ENCODE measurements at regions not wholly inside any gene's neighbourhood (a gene's known extent, or its start where the extent isn't known, plus 50 kb on each side); places are given as distances from the start of the nearest gene placed in this dataset.

DNA sequence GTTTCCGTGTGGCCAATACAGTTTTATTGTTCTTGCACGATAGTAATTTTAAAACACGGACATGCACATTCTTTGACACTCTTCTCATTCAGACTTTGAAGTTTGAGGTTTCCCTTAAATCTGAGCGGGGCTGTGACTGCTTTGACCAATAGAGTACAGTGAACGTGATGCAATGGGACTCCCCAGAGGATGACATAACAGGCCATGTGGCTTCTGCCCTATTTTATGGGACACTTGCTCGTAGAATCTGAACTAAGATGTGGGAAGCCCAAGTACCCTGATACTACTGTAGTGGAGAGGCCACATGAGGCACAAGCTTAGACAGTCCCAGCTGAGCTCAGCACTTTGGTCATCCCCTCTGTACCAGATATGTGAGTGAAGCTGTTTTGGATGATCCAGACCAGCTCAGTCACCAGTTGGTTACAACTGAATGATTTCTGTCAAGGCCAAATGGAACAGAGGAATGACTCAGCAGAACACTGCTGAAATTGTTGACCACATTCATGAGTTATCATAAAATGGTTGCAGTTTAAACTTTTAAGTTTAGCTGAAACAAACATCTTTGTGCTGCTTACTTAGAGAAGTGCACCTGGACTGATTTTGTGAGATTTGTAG, 279.4 kb downstream of the RFPL4B start:
- Histone ChIP-seq H3K36me3 (replicated peaks) (no peaks in the 10 kb centered on the region), H3K27ac (peak overlapping the region; percentile 16), H3K27me3 (replicated peaks) (no peaks in the 10 kb centered on the region), H3K4me3 (ENCODE audit: low read depth, low read length) (no peak overlapping the region)
- TF ChIP-seq CTCF (IDR thresholded peaks at IDR 0.05; ENCODE audit: low read depth, low read length, missing control alignments) = no peak
- DNase-seq = peak; percentile 42
- in situ Hi-C loops (cut with HindIII; ENCODE audit: low pct_ligation_motif_present, low sequenced_read_pairs) = no loop called here

DNA sequence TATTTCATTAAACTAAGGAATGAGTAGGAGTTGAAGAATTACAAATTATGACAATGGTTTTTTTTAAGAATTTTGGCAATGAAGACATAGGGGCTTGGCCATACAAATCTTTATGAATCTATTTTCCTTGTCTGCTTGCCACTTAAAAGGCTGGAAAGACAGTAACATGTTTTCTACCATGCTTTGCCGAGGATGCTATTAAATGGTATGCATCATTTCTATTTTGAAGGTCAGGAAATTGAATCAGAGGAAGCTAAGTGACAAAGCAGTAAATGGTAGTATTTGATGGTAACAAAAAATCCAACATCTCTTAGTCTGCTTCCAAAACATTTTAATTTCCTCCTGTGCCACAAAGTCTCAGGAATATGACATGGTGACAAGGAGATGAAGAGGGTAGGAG, 287.2 kb downstream of the RFPL4B start:
- in situ Hi-C loops (cut with HindIII; ENCODE audit: low pct_ligation_motif_present, low sequenced_read_pairs) = no loop called here
- Histone ChIP-seq H3K27ac (no peak overlapping the region), H3K4me3 (ENCODE audit: low read depth, low read length) (no peak overlapping the region), H3K36me3 (replicated peaks) (no peaks in the 10 kb centered on the region), H3K27me3 (replicated peaks) (no peaks in the 10 kb centered on the region)
- no peak for DNase-seq
- TF ChIP-seq CTCF (IDR thresholded peaks at IDR 0.05; ENCODE audit: low read depth, low read length, missing control alignments) = no peak

- Histone ChIP-seq H3K27ac (no peak overlapping the region), H3K4me3 (ENCODE audit: low read depth, low read length) (no peak overlapping the region), H3K27me3 (replicated peaks) (no peaks in the 10 kb centered on the region), H3K36me3 (replicated peaks) (no peaks in the 10 kb centered on the region)
- peak; percentile 26 for DNase-seq
- TF ChIP-seq CTCF (IDR thresholded peaks at IDR 0.05; ENCODE audit: low read depth, low read length, missing control alignments) = no peak
- in situ Hi-C loops (cut with HindIII; ENCODE audit: low pct_ligation_motif_present, low sequenced_read_pairs) = no loop called here
These were observed 289.6 kb downstream of the RFPL4B start for GRCh38 chr6:112636650-112637262.

DNA sequence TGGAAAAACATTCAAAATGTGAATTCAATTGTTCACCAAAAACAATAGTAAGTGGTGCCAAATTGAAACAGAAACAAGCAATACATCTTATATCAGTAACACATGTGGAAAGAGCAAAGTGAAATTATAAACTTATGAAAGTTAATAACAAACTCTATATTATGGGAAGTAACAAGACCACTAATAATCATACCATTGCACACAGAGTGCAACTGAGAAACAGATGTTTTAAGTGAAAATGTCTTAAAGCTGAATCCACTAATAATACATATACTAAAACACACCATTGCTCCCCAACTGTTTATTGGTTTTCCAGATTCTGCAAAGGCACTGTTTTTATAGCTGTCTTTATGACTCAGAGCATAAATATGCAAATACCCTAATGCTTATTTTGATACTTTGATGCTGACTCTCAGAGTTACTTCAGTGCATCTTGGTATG, 292.3 kb downstream of the RFPL4B start:
- no peak for DNase-seq
- Histone ChIP-seq H3K27ac (no peak overlapping the region), H3K4me3 (ENCODE audit: low read depth, low read length) (no peak overlapping the region), H3K27me3 (replicated peaks) (no peaks in the 10 kb centered on the region), H3K36me3 (replicated peaks) (no peaks in the 10 kb centered on the region)
- TF ChIP-seq CTCF (IDR thresholded peaks at IDR 0.05; ENCODE audit: low read depth, low read length, missing control alignments) = no peak
- in situ Hi-C loops (cut with HindIII; ENCODE audit: low pct_ligation_motif_present, low sequenced_read_pairs) = no loop called here

- Histone ChIP-seq H3K27me3 (replicated peaks) (no peaks in the 10 kb centered on the region), H3K27ac (peak overlapping the region; percentile 59), H3K4me3 (ENCODE audit: low read depth, low read length) (no peak overlapping the region), H3K36me3 (replicated peaks) (no peaks in the 10 kb centered on the region)
- in situ Hi-C loops (cut with HindIII; ENCODE audit: low pct_ligation_motif_present, low sequenced_read_pairs) = no loop called here
- DNase-seq = peak; percentile 63
- no peak for TF ChIP-seq CTCF (IDR thresholded peaks at IDR 0.05; ENCODE audit: low read depth, low read length, missing control alignments)
These were observed 293.8 kb downstream of the RFPL4B start for GRCh38 chr6:112640891-112641290.

DNA sequence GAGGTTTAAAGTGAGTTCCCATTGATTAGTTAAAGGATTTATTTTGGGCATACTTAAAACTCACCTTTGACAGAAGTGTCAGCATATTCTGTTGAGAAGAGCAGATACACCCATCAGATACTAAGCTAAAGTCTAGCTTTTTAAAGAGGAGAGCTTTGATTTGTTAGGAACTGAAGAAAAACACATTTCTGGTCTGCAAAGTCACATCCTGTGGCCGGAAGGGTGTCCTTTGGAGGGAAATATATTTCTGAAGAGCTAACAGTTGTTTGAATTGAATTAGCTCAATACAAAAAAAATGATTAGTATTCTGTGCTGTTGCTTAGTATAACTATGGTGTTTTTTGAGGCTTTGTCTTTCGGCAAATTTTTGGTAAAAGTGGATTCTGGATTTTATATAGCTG, 302.7 kb downstream of the RFPL4B start:
- TF ChIP-seq CTCF (IDR thresholded peaks at IDR 0.05; ENCODE audit: low read depth, low read length, missing control alignments) = no peak
- Histone ChIP-seq H3K4me3 (ENCODE audit: low read depth, low read length) (no peak overlapping the region), H3K36me3 (replicated peaks) (no peaks in the 10 kb centered on the region), H3K27me3 (replicated peaks) (no peaks in the 10 kb centered on the region), H3K27ac (no peak overlapping the region)
- in situ Hi-C loops (cut with HindIII; ENCODE audit: low pct_ligation_motif_present, low sequenced_read_pairs) = no loop called here
- DNase-seq = no peak
